GM23338 (cell line): ENCODE measurements at regions not wholly inside any gene's neighbourhood (a gene's known extent, or its start where the extent isn't known, plus 50 kb on each side); places are given as distances from the start of the nearest gene placed in this dataset.

Experiments
- ATAC-seq: fragments of 200-7000 bp; cut with Tn5 transposase; 3 replicates; pipeline ENCODE4 v1.9.1; 2020
- DNase-seq: peaks from one replicate; pipeline ENCODE4 v3.0.0-alpha.2; 2015; ENCODE audit warnings: low spot score
- H2AFZ ChIP-seq: fragments of 200-600 bp; sonication (generic); 2 replicates; pipeline ENCODE4 v1.8.0; 2016; ENCODE audit warnings: antibody characterized with exemption, mild to moderate bottlenecking, moderate library complexity
- H3F3A ChIP-seq: fragments of 200-600 bp; sonication (generic); replicated peaks from 2 replicates; pipeline ENCODE4 v1.8.0; 2017; ENCODE audit warnings: antibody characterized with exemption, mixed run types, low read depth
- H3K27ac ChIP-seq: fragments of 200-600 bp; sonication (generic); 2 replicates; pipeline ENCODE4 v1.6.1; 2016; ENCODE audit warnings: low read depth
- H3K27me3 ChIP-seq: fragments of 200-600 bp; sonication (generic); 2 replicates; pipeline ENCODE4 v1.8.0; 2016; ENCODE audit warnings: mild to moderate bottlenecking, mixed run types, moderate library complexity; ENCODE audit not compliant: insufficient read depth
- H3K36me3 ChIP-seq: fragments of 200-600 bp; sonication (generic); 2 replicates; pipeline ENCODE4 v1.8.0; 2016; ENCODE audit warnings: mild to moderate bottlenecking; ENCODE audit not compliant: insufficient read depth
- H3K4me1 ChIP-seq: fragments of 200-600 bp; sonication (generic); 2 replicates; pipeline ENCODE4 v1.8.0; 2016; ENCODE audit warnings: mild to moderate bottlenecking, moderate library complexity; ENCODE audit not compliant: insufficient read depth
- H3K4me2 ChIP-seq: fragments of 200-600 bp; sonication (generic); 2 replicates; pipeline ENCODE4 v1.7.1; 2017; ENCODE audit warnings: mixed run types
- H3K4me3 ChIP-seq: fragments of 200-600 bp; sonication (generic); 2 replicates; pipeline ENCODE4 v1.6.1; 2016; ENCODE audit warnings: mixed run types
- H3K79me2 ChIP-seq: fragments of 200-600 bp; sonication (generic); replicated peaks from 2 replicates; pipeline ENCODE4 v1.8.0; 2017; ENCODE audit warnings: mild to moderate bottlenecking; ENCODE audit not compliant: insufficient read depth
- H3K9me2 ChIP-seq: fragments of 200-600 bp; sonication (generic); 2 replicates; pipeline ENCODE4 v1.8.0; 2017; ENCODE audit not compliant: insufficient read depth
- H4K20me1 ChIP-seq: fragments of 200-600 bp; sonication (generic); replicated peaks from 2 replicates; pipeline ENCODE4 v1.8.0; 2017; ENCODE audit warnings: mild to moderate bottlenecking; ENCODE audit not compliant: insufficient read depth
- H3K27ac Mint-ChIP-seq: 2 replicates; pipeline ENCODE4 v1.8.0; 2020; ENCODE audit warnings: inconsistent platforms, mild to moderate bottlenecking, moderate library complexity, mixed read lengths
- H3K27me3 Mint-ChIP-seq: 3 replicates; pipeline ENCODE4 v1.8.0; 2022; ENCODE audit warnings: low read depth, mild to moderate bottlenecking, moderate library complexity, mixed read lengths, inconsistent platforms; ENCODE audit not compliant: insufficient read depth, poor library complexity
- H3K36me3 Mint-ChIP-seq: 3 replicates; pipeline ENCODE4 v1.8.0; 2021; ENCODE audit warnings: low read depth, mild to moderate bottlenecking, inconsistent platforms, moderate library complexity, mixed read lengths
- H3K4me1 Mint-ChIP-seq: 3 replicates; pipeline ENCODE4 v1.8.0; 2020; ENCODE audit warnings: mild to moderate bottlenecking, inconsistent platforms, mixed read lengths
- H3K4me3 Mint-ChIP-seq: 3 replicates; pipeline ENCODE4 v1.8.0; 2021; ENCODE audit warnings: moderate library complexity, mild to moderate bottlenecking, inconsistent platforms, mixed read lengths
- H3K9me3 Mint-ChIP-seq: 3 replicates; pipeline ENCODE4 v1.8.0; 2020; ENCODE audit warnings: moderate library complexity, mild to moderate bottlenecking, inconsistent platforms, mixed read lengths
- CREB1 ChIP-seq: fragments of 250-450 bp; sonication (Bioruptor Pico); IDR thresholded peaks from 2 replicates; pipeline ENCODE4 v1.5.0; 2020; ENCODE audit warnings: low read depth, mild to moderate bottlenecking, moderate library complexity
- CTCF ChIP-seq, 2 experiments: fragments of 200-600 bp in 1 of 2; sonication (generic) in 1 of 2; conservative IDR thresholded peaks; 2 replicates each; pipeline versions ENCODE4 v1.5.1 to v1.6.1; 2016 to 2017; ENCODE audit warnings: antibody characterized with exemption in 2 of 2, low read depth in 2 of 2, mild to moderate bottlenecking in 2 of 2, moderate library complexity in 1 of 2
- ETS1 ChIP-seq: IDR thresholded peaks from 2 replicates; pipeline ENCODE4 v1.6.1; 2016; ENCODE audit warnings: antibody characterized with exemption
- EZH2 ChIP-seq: fragments of 200-600 bp; sonication (generic); IDR thresholded peaks from one replicate; pipeline ENCODE4 v1.8.0; 2017; ENCODE audit warnings: antibody characterized with exemption, mild to moderate bottlenecking, low read depth; ENCODE audit not compliant: unreplicated experiment
- EZH2phosphoT487 ChIP-seq: fragments of 200-600 bp; sonication (generic); IDR thresholded peaks from one replicate; pipeline ENCODE4 v1.8.1; 2018; ENCODE audit warnings: antibody characterized with exemption; ENCODE audit not compliant: unreplicated experiment
- JUNB ChIP-seq: IDR thresholded peaks from one replicate; pipeline ENCODE4 v1.6.1; 2016; ENCODE audit warnings: antibody characterized with exemption; ENCODE audit not compliant: unreplicated experiment
- NANOG ChIP-seq: IDR thresholded peaks from 2 replicates; pipeline ENCODE4 v1.6.1; 2016; ENCODE audit warnings: antibody characterized with exemption, borderline replicate concordance
- POLR2AphosphoS5 ChIP-seq: IDR thresholded peaks from 2 replicates; pipeline ENCODE4 v1.6.1; 2016; ENCODE audit warnings: antibody characterized with exemption, low read depth
- REST ChIP-seq: IDR thresholded peaks from one replicate; pipeline ENCODE4 v1.6.1; 2018; ENCODE audit warnings: antibody characterized with exemption; ENCODE audit not compliant: unreplicated experiment
- STAT1 ChIP-seq: IDR thresholded peaks from one replicate; pipeline ENCODE4 v1.6.1; 2016; ENCODE audit warnings: antibody characterized with exemption; ENCODE audit not compliant: unreplicated experiment
- ZNF114 ChIP-seq: fragments of 250-450 bp; sonication (Bioruptor Pico); IDR thresholded peaks from 2 replicates; pipeline ENCODE4 v1.5.0; 2020; ENCODE audit warnings: mild to moderate bottlenecking, moderate library complexity
- ZNF331 ChIP-seq: fragments of 250-450 bp; sonication (Bioruptor Pico); IDR thresholded peaks from 2 replicates; pipeline ENCODE4 v1.5.0; 2020; ENCODE audit warnings: low read depth, mild to moderate bottlenecking, moderate library complexity
- ZNF462 ChIP-seq: fragments of 250-450 bp; sonication (Bioruptor Pico); IDR thresholded peaks from 2 replicates; pipeline ENCODE4 v1.5.0; 2020; ENCODE audit warnings: mild to moderate bottlenecking, moderate library complexity

GRCh38 chr2:2853346-2853745 lies 522.3 kb upstream of the MYT1L start:
- H3K27ac Mint-ChIP-seq: no peak overlapping the region
- H3K36me3 ChIP-seq: no peaks in the 10 kb centered on the region
- no peak overlapping the region for H3K4me3 ChIP-seq
- H3K9me2 ChIP-seq: peaks cover 9% of the 10 kb centered on the region; the same call in 1 of the 2 replicates
- TF ChIP-seq EZH2phosphoT487 (no peak), POLR2AphosphoS5 (no peak), ETS1 (no peak), CREB1 (CRISPR knock-in tag) (no peak), ZNF462 (no peak), CTCF (conservative IDR thresholded peaks at IDR 0.05; ENCODE audit: low read depth in 2 of 2) (no peak), EZH2 (no peak), STAT1 (no peak), REST (no peak), ZNF331 (CRISPR knock-in tag) (no peak), ZNF114 (CRISPR knock-in tag) (no peak), JUNB (no peak), NANOG (no peak)
- H3K4me1 ChIP-seq: no peaks in the 10 kb centered on the region
- H3K36me3 Mint-ChIP-seq: no peaks in the 10 kb centered on the region
- no peak overlapping the region for H3K27ac ChIP-seq
- DNase-seq (no peak), ATAC-seq (no peak)
- no peaks in the 10 kb centered on the region for H4K20me1 ChIP-seq
- H3K4me1 Mint-ChIP-seq: peaks cover 12% of the 10 kb centered on the region; the same call in 1 of the 3 replicates
- H3K4me3 Mint-ChIP-seq: no peak overlapping the region
- H3F3A ChIP-seq: no peaks in the 10 kb centered on the region; the same call in 1 of the 2 replicates
- no peaks in the 10 kb centered on the region for H3K27me3 ChIP-seq
- H2AFZ ChIP-seq: no peak overlapping the region
- no peaks in the 10 kb centered on the region for H3K79me2 ChIP-seq
- H3K9me3 Mint-ChIP-seq: no peaks in the 10 kb centered on the region
- peaks cover 7% of the 10 kb centered on the region for H3K27me3 Mint-ChIP-seq
- no peak overlapping the region for H3K4me2 ChIP-seq
